PC-3 (cell line): ENCODE measurements at regions not wholly inside any gene's neighbourhood (a gene's known extent, or its start where the extent isn't known, plus 50 kb on each side); places are given as distances from the start of the nearest gene placed in this dataset.

Experiments
- ATAC-seq: fragments of 200-7000 bp; cut with Tn5 transposase; 2 replicates; pipeline ENCODE4 v1.9.1; 2020; ENCODE audit warnings: mild to moderate bottlenecking, moderate library complexity
- BruUV-seq: library from RNA; stranded (reverse); fragments of 400-500 nt; replicated peaks from 2 replicates; lab custom pipeline; 2021; lab: Mats Ljungman, UMichigan
- CTCF ChIA-PET: fragments of 300-600 bp; sonication (Branson Sonifier 250); formaldehyde crosslinking; loops from one replicate; lab custom pipeline; 2022; ENCODE audit warnings: antibody characterized with exemption; lab: Charles Lee
- POLR2A ChIA-PET: fragments of 300-600 bp; sonication (Branson Sonifier 250); formaldehyde crosslinking; loops from one replicate; lab custom pipeline; 2022; ENCODE audit warnings: antibody characterized with exemption; ENCODE audit not compliant: unreplicated experiment; lab: Charles Lee
- DNase-seq: peaks from one replicate; pipeline ENCODE4 v3.0.0-alpha.2; 2015
- H2AFZ ChIP-seq: fragments of 300-600 bp; sonication (generic); 2 replicates; pipeline ENCODE4 v1.6.0; 2016; ENCODE audit warnings: antibody characterized with exemption, low read length
- H3F3A ChIP-seq: fragments of 300-600 bp; sonication (generic); one replicate; pipeline ENCODE4 v1.6.0; 2017; ENCODE audit warnings: antibody characterized with exemption, low read length, control low read depth, mild to moderate bottlenecking; ENCODE audit not compliant: unreplicated experiment
- H3K27ac ChIP-seq: fragments of 300-600 bp; sonication (generic); 2 replicates; pipeline ENCODE4 v1.5.1; 2016; ENCODE audit warnings: mild to moderate bottlenecking, low read length
- H3K27me3 ChIP-seq: fragments of 300-600 bp; sonication (generic); 2 replicates; pipeline ENCODE4 v1.6.1; 2016; ENCODE audit warnings: low read length, mixed read lengths
- H3K36me3 ChIP-seq: fragments of 300-600 bp; sonication (generic); 2 replicates; pipeline ENCODE4 v1.6.1; 2016; ENCODE audit warnings: low read depth, mixed run types, low read length, mixed read lengths
- H3K4me1 ChIP-seq: fragments of 300-600 bp; sonication (generic); 2 replicates; pipeline ENCODE4 v1.5.1; 2016; ENCODE audit warnings: low read length; ENCODE audit not compliant: insufficient read depth
- H3K4me2 ChIP-seq: fragments of 300-600 bp; sonication (generic); 2 replicates; pipeline ENCODE4 v1.6.0; 2016; ENCODE audit warnings: low read length
- H3K4me3 ChIP-seq: fragments of 300-600 bp; sonication (generic); 2 replicates; pipeline ENCODE4 v1.5.1; 2016; ENCODE audit warnings: mild to moderate bottlenecking, low read length, mixed read lengths
- H3K79me2 ChIP-seq: fragments of 300-600 bp; sonication (generic); 2 replicates; pipeline ENCODE4 v1.6.1; 2017; ENCODE audit warnings: low read length, mixed read lengths
- H3K9ac ChIP-seq: fragments of 300-600 bp; sonication (generic); 2 replicates; pipeline ENCODE4 v1.6.0; 2016; ENCODE audit warnings: mild to moderate bottlenecking, low read length
- H3K9me2 ChIP-seq: fragments of 300-600 bp; sonication (generic); replicated peaks from 2 replicates; pipeline ENCODE4 v1.6.1; 2016; ENCODE audit warnings: mixed run types, low read length, mixed read lengths
- H3K9me3 ChIP-seq: fragments of 300-600 bp; sonication (generic); 2 replicates; pipeline ENCODE4 v1.6.1; 2016; ENCODE audit warnings: low read length, mixed read lengths
- H4K20me1 ChIP-seq: fragments of 300-600 bp; sonication (generic); 2 replicates; pipeline ENCODE4 v1.6.1; 2016; ENCODE audit warnings: low read length, mixed read lengths
- CTCF ChIP-seq: fragments of 300-600 bp; sonication (generic); conservative IDR thresholded peaks from 2 replicates; pipeline ENCODE4 v1.5.1; 2017; ENCODE audit warnings: antibody characterized with exemption, low read depth, mild to moderate bottlenecking, low read length
- EZH2 ChIP-seq: fragments of 300-600 bp; sonication (generic); IDR thresholded peaks from one replicate; pipeline ENCODE4 v1.6.1; 2017; ENCODE audit warnings: antibody characterized with exemption, mild to moderate bottlenecking, low read length; ENCODE audit not compliant: unreplicated experiment
- EZH2phosphoT487 ChIP-seq: fragments of 300-600 bp; sonication (generic); IDR thresholded peaks from 2 replicates; pipeline ENCODE4 v1.6.1; 2018; ENCODE audit warnings: mild to moderate bottlenecking, antibody characterized with exemption, low read length, borderline replicate concordance
- intact Hi-C: fragments of 100-400 bp; cut with micrococcal nuclease; formaldehyde crosslinking; loops from 2 replicates; pipeline ENCODE4 v1.9.0; 2023

- ChIA-PET POLR2A (no interaction called here), CTCF (no interaction called here)
- Histone ChIP-seq H2AFZ (no peak overlapping the region), H3K4me3 (no peak overlapping the region), H3K4me1 (no peaks in the 10 kb centered on the region), H3K36me3 (no peaks in the 10 kb centered on the region), H3K9me3 (0 out of 2 replicates have a peak, but pooled peaks cover 6% of the 10 kb centered on the region), H3F3A (no peaks in the 10 kb centered on the region), H3K79me2 (no peaks in the 10 kb centered on the region), H3K27ac (no peak overlapping the region), H3K27me3 (no peaks in the 10 kb centered on the region), H3K9me2 (no peaks in the 10 kb centered on the region), H4K20me1 (no peaks in the 10 kb centered on the region), H3K4me2 (no peak overlapping the region), H3K9ac (no peak overlapping the region)
- ATAC-seq (no peak), DNase-seq (no peak)
- intact Hi-C loops, result no loop called here
- TF ChIP-seq EZH2phosphoT487, result no peak
- no peak for TF ChIP-seq EZH2
- TF ChIP-seq CTCF, result no peak
- BruUV-seq, result no TSS peak
Observed at GRCh38 chr22:34390400-34390799, 470.1 kb upstream of the LARGE1 start.

GRCh38 chr22:34395370-34395769, 475.1 kb upstream of the LARGE1 start:
- Histone ChIP-seq H3K4me1 (no peaks in the 10 kb centered on the region), H3K79me2 (no peaks in the 10 kb centered on the region), H3K9me3 (no peaks in the 10 kb centered on the region), H3K9ac (no peak overlapping the region), H2AFZ (no peak overlapping the region), H3K27ac (no peak overlapping the region), H3K9me2 (no peaks in the 10 kb centered on the region), H3K27me3 (no peaks in the 10 kb centered on the region), H3K4me3 (no peak overlapping the region), H4K20me1 (no peaks in the 10 kb centered on the region), H3K36me3 (no peaks in the 10 kb centered on the region), H3F3A (no peaks in the 10 kb centered on the region), H3K4me2 (no peak overlapping the region)
- ChIA-PET POLR2A (no interaction called here), CTCF (no interaction called here)
- no TSS peak for BruUV-seq
- DNase-seq (no peak), ATAC-seq (no peak)
- intact Hi-C loops, result no loop called here
- no peak for TF ChIP-seq EZH2
- TF ChIP-seq CTCF, result no peak
- no peak for TF ChIP-seq EZH2phosphoT487

GRCh38 chr22:34403667-34404066, 483.4 kb upstream of the LARGE1 start:
- no peaks in the 10 kb centered on the region for H3K9me2 ChIP-seq
- BruUV-seq, result no TSS peak
- H3K9ac ChIP-seq, result no peak overlapping the region
- H2AFZ ChIP-seq, result no peak overlapping the region
- TF ChIP-seq EZH2phosphoT487, result no peak
- TF ChIP-seq CTCF, result no peak
- no peak for TF ChIP-seq EZH2
- no peaks in the 10 kb centered on the region for H4K20me1 ChIP-seq
- H3K4me2 ChIP-seq, result no peak overlapping the region
- ChIA-PET CTCF (no interaction called here), POLR2A (no interaction called here)
- H3K4me3 ChIP-seq, result no peak overlapping the region
- no peaks in the 10 kb centered on the region for H3K36me3 ChIP-seq
- no peak for ATAC-seq
- no peak for DNase-seq
- no peaks in the 10 kb centered on the region for H3K27me3 ChIP-seq
- H3K4me1 ChIP-seq, result no peaks in the 10 kb centered on the region
- H3F3A ChIP-seq, result no peaks in the 10 kb centered on the region
- no peaks in the 10 kb centered on the region for H3K79me2 ChIP-seq
- no peak overlapping the region for H3K27ac ChIP-seq
- intact Hi-C loops, result no loop called here
- no peaks in the 10 kb centered on the region for H3K9me3 ChIP-seq
